PC-9 (cell line): ENCODE measurements at regions not wholly inside any gene's neighbourhood (a gene's known extent, or its start where the extent isn't known, plus 50 kb on each side); places are given as distances from the start of the nearest gene placed in this dataset.

Source experiments
- BruUV-seq: library from RNA; stranded (reverse); fragments of 400-500 nt; replicated peaks from 2 replicates; lab custom pipeline; 2021; lab: Mats Ljungman, UMichigan
- CTCF ChIA-PET: fragments of 300-600 bp; sonication (Branson Sonifier 250); formaldehyde crosslinking; loops from one replicate; lab custom pipeline; 2022; ENCODE audit warnings: antibody characterized with exemption; lab: Charles Lee
- POLR2A ChIA-PET: fragments of 300-600 bp; sonication (Branson Sonifier 250); formaldehyde crosslinking; loops from one replicate; lab custom pipeline; 2022; ENCODE audit warnings: antibody characterized with exemption; ENCODE audit not compliant: unreplicated experiment; lab: Charles Lee
- DNase-seq, 2 experiments: peaks; one replicate each; pipeline versions ENCODE4 v3.0.0 to v3.0.0-alpha.2; 2015 to 2022; ENCODE audit warnings: mixed read lengths in 1 of 2
- H2AFZ ChIP-seq: fragments of 200-600 bp; sonication (generic); 2 replicates; pipeline ENCODE4 v1.8.1; 2017; ENCODE audit warnings: antibody characterized with exemption
- H3F3A ChIP-seq: fragments of 200-600 bp; sonication (generic); 2 replicates; pipeline ENCODE4 v1.8.1; 2017; ENCODE audit warnings: antibody characterized with exemption, mild to moderate bottlenecking, low read depth; ENCODE audit not compliant: insufficient read depth
- H3K27ac ChIP-seq: fragments of 200-600 bp; sonication (generic); 2 replicates; pipeline ENCODE4 v1.6.1; 2016; ENCODE audit warnings: mixed run types
- H3K27me3 ChIP-seq: fragments of 200-600 bp; sonication (generic); 2 replicates; pipeline ENCODE4 v1.6.1; 2016; ENCODE audit warnings: low read depth, mixed run types; ENCODE audit not compliant: insufficient read depth
- H3K36me3 ChIP-seq: fragments of 200-600 bp; sonication (generic); 2 replicates; pipeline ENCODE4 v1.6.1; 2016; ENCODE audit warnings: low read depth, mixed run types
- H3K4me1 ChIP-seq: fragments of 200-600 bp; sonication (generic); replicated peaks from 2 replicates; pipeline ENCODE4 v1.6.1; 2016; ENCODE audit warnings: mixed run types; ENCODE audit not compliant: insufficient read depth
- H3K4me2 ChIP-seq: fragments of 200-600 bp; sonication (generic); 2 replicates; pipeline ENCODE4 v1.6.1; 2017; ENCODE audit warnings: mixed run types
- H3K4me3 ChIP-seq: fragments of 200-600 bp; sonication (generic); 2 replicates; pipeline ENCODE4 v1.6.1; 2016; ENCODE audit warnings: mixed run types
- H3K79me2 ChIP-seq: fragments of 200-600 bp; sonication (generic); 2 replicates; pipeline ENCODE4 v1.6.1; 2017; ENCODE audit warnings: low read depth, mixed run types
- H3K9me2 ChIP-seq: fragments of 200-600 bp; sonication (generic); 2 replicates; pipeline ENCODE4 v1.8.1; 2017; ENCODE audit warnings: mild to moderate bottlenecking; ENCODE audit not compliant: insufficient read depth
- H3K9me3 ChIP-seq: fragments of 200-600 bp; sonication (generic); 2 replicates; pipeline ENCODE4 v1.8.1; 2016; ENCODE audit warnings: low read depth; ENCODE audit not compliant: insufficient read depth
- H4K20me1 ChIP-seq: fragments of 200-600 bp; sonication (generic); 2 replicates; pipeline ENCODE4 v1.8.1; 2017; ENCODE audit not compliant: insufficient read depth
- EZH2 ChIP-seq: fragments of 200-600 bp; sonication (generic); IDR thresholded peaks from 2 replicates; pipeline ENCODE4 v1.8.0; 2017; ENCODE audit warnings: antibody characterized with exemption, low read depth
- intact Hi-C: fragments of 100-400 bp; cut with micrococcal nuclease; formaldehyde crosslinking; loops from one replicate; pipeline ENCODE4 v1.10.0; 2022; ENCODE audit not compliant: unreplicated experiment
- TF ChIP-seq, protein P1 (sequence below): fragments of 200-600 bp; sonication (generic); conservative IDR thresholded peaks from 2 replicates; pipeline ENCODE4 v1.6.1; 2017; ENCODE audit warnings: mixed run types, antibody characterized with exemption, mild to moderate bottlenecking, moderate library complexity

DNA sequence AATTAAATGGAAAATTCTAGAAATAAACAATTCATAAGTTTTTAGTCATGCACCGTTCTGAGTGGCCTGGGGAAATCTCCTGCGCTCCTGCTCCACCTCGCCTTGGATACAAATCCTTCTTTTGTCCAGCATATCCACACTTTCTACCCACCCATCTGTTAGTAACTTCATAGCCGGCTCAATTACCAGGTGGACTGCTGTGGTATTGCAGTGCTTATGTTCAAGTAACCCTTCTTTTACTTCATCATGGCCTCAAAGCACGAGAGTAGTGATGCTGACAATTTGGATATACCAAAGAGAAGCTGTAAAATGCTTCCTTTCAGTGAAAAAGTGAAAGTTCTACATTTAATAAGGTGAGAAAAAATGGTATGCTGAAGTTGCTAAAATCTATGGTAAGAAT, 142.3 kb upstream of the CHL1 start:
- Histone ChIP-seq H3K4me1 (no peaks in the 10 kb centered on the region), H3K27me3 (no peaks in the 10 kb centered on the region), H2AFZ (no peak overlapping the region), H4K20me1 (no peaks in the 10 kb centered on the region), H3K9me2 (no peaks in the 10 kb centered on the region), H3F3A (no peaks in the 10 kb centered on the region), H3K9me3 (no peaks in the 10 kb centered on the region), H3K27ac (no peak overlapping the region), H3K4me2 (no peak overlapping the region), H3K36me3 (no peaks in the 10 kb centered on the region), H3K79me2 (no peaks in the 10 kb centered on the region), H3K4me3 (no peak overlapping the region)
- TF ChIP-seq, protein P1, sequence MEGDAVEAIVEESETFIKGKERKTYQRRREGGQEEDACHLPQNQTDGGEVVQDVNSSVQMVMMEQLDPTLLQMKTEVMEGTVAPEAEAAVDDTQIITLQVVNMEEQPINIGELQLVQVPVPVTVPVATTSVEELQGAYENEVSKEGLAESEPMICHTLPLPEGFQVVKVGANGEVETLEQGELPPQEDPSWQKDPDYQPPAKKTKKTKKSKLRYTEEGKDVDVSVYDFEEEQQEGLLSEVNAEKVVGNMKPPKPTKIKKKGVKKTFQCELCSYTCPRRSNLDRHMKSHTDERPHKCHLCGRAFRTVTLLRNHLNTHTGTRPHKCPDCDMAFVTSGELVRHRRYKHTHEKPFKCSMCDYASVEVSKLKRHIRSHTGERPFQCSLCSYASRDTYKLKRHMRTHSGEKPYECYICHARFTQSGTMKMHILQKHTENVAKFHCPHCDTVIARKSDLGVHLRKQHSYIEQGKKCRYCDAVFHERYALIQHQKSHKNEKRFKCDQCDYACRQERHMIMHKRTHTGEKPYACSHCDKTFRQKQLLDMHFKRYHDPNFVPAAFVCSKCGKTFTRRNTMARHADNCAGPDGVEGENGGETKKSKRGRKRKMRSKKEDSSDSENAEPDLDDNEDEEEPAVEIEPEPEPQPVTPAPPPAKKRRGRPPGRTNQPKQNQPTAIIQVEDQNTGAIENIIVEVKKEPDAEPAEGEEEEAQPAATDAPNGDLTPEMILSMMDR = no peak
- no peak for TF ChIP-seq EZH2
- no TSS peak for BruUV-seq
- CTCF ChIA-PET = interaction anchor here (0.6 kb wide), 1 partner anchor 18 kb away, joined by 3 read pairs; no protein-coding TSS in a partner anchor
- POLR2A ChIA-PET = no interaction called here
- intact Hi-C loops = no loop called here
- no peak for DNase-seq

DNA sequence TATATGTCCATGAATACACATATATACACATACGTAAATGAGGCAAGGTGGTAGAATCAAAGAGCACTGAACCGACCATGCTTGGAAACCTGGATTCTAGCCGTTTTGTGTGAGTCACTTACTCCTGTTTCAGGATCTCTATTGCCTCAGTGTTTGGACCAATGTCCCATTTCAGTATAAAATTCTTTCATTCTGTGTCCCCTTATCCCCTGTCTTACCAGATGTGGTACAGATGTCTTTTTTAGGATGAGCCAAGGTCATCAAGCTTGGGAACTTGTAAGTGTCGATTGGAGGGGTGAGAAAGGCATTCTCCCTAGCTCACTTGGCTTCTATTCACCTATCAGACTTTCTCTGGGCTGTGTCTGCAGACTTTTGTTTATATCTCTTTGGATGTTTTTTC, 139.9 kb upstream of the CHL1 start:
- no peak for DNase-seq
- Histone ChIP-seq H3K4me2 (no peak overlapping the region), H3K9me3 (no peaks in the 10 kb centered on the region), H3K4me3 (no peak overlapping the region), H3K27me3 (no peaks in the 10 kb centered on the region), H4K20me1 (no peaks in the 10 kb centered on the region), H3K27ac (no peak overlapping the region), H2AFZ (no peak overlapping the region), H3K79me2 (no peaks in the 10 kb centered on the region), H3K36me3 (no peaks in the 10 kb centered on the region), H3K4me1 (no peaks in the 10 kb centered on the region), H3K9me2 (no peaks in the 10 kb centered on the region), H3F3A (no peaks in the 10 kb centered on the region)
- intact Hi-C loops = no loop called here
- CTCF ChIA-PET = no interaction called here
- no TSS peak for BruUV-seq
- TF ChIP-seq, protein P1 = no peak
- TF ChIP-seq EZH2 = no peak
- POLR2A ChIA-PET = no interaction called here

DNA sequence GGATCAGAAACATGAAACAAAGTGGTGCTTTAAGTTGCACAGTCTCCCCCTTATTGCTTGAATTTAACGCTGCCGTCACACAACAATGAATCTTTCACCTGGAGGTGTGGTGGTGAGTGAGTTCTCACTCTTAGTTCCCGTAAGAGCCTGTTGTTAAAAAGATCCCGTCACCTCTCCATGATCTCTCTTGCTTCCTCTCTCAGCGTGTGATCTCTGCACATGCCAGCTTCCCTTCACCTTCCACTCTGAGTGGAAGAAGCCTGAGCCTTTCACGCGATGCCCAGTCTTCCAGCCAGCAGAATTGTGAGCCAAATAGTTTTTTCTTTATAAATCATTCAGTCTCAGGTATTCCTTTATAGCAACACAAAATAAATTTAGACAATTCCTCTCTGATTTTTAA, 136.7 kb upstream of the CHL1 start:
- Histone ChIP-seq H3K27ac (no peak overlapping the region), H3K4me1 (no peaks in the 10 kb centered on the region), H3K9me3 (no peaks in the 10 kb centered on the region), H2AFZ (no peak overlapping the region), H3K79me2 (no peaks in the 10 kb centered on the region), H3K4me2 (no peak overlapping the region), H3K27me3 (no peaks in the 10 kb centered on the region), H3F3A (no peaks in the 10 kb centered on the region), H3K36me3 (no peaks in the 10 kb centered on the region), H3K9me2 (no peaks in the 10 kb centered on the region), H4K20me1 (no peaks in the 10 kb centered on the region), H3K4me3 (no peak overlapping the region)
- ChIA-PET POLR2A (no interaction called here), CTCF (no interaction called here)
- no TSS peak for BruUV-seq
- DNase-seq = no peak
- TF ChIP-seq EZH2 = no peak
- TF ChIP-seq, protein P1 = no peak
- intact Hi-C loops = no loop called here
